Erythroblast (primary cell): ENCODE measurements at regions not wholly inside any gene's neighbourhood (a gene's known extent, or its start where the extent isn't known, plus 50 kb on each side); places are given as distances from the start of the nearest gene placed in this dataset.

Experiments used
- DNase-seq, 2 experiments: peaks; one replicate each; lab custom pipeline; 2025; lab: John Stamatoyannopoulos, UW
- GATA1 ChIP-seq: IDR thresholded peaks from 2 replicates; pipeline ENCODE4 v1.6.1; 2011; ENCODE audit warnings: low read depth, mild to moderate bottlenecking, control low read depth, low read length, moderate library complexity
- POLR2A ChIP-seq: IDR thresholded peaks from 2 replicates; pipeline ENCODE4 v1.6.1; 2011; ENCODE audit warnings: mild to moderate bottlenecking, low read length

GRCh38 chr1:201695607-201696006, 133.3 kb upstream of the IPO9 start:
- TF ChIP-seq POLR2A (no peak), GATA1 (no peak)
- no peak for DNase-seq

GRCh38 chr1:201696217-201696761, 132.7 kb upstream of the IPO9 start:
- no peak for DNase-seq
- TF ChIP-seq GATA1 (no peak), POLR2A (no peak)

- no peak for TF ChIP-seq GATA1
- no peak for TF ChIP-seq POLR2A
- no peak for DNase-seq
Observed at GRCh38 chr1:201697174-201697573, 131.8 kb upstream of the IPO9 start.

- DNase-seq, result no peak
- TF ChIP-seq GATA1, result no peak
- TF ChIP-seq POLR2A, result no peak
Observed at GRCh38 chr1:201701831-201702230, 127.1 kb upstream of the IPO9 start.

GRCh38 chr1:201702936-201703335, 126.0 kb upstream of the IPO9 start:
- DNase-seq, result no peak
- no peak for TF ChIP-seq GATA1
- TF ChIP-seq POLR2A, result no peak

- TF ChIP-seq POLR2A, result no peak
- TF ChIP-seq GATA1, result no peak
- DNase-seq, result peak; percentile 74 to 81
Observed at GRCh38 chr1:201703621-201704438, 125.1 kb upstream of the IPO9 start.

- no peak for DNase-seq
Observed at GRCh38 chr1:201704439-201704792, 124.5 kb upstream of the IPO9 start.

GRCh38 chr1:201705389-201705788, 123.6 kb upstream of the IPO9 start:
- TF ChIP-seq POLR2A (no peak), GATA1 (no peak)
- DNase-seq, result no peak

More at GRCh38 chr1:201704439-201704792, 124.5 kb upstream of the IPO9 start:
- TF ChIP-seq POLR2A, result no peak
- no peak for TF ChIP-seq GATA1

- TF ChIP-seq GATA1 (no peak), POLR2A (no peak)
- no peak for DNase-seq
Observed at GRCh38 chr1:201706109-201706508, 122.8 kb upstream of the IPO9 start.

GRCh38 chr1:201707027-201707426, 121.9 kb upstream of the IPO9 start:
- no peak for DNase-seq
- TF ChIP-seq GATA1, result no peak
- no peak for TF ChIP-seq POLR2A

GRCh38 chr1:201707656-201708055, 121.3 kb upstream of the IPO9 start:
- no peak for TF ChIP-seq POLR2A
- TF ChIP-seq GATA1, result no peak
- DNase-seq, result no peak

- TF ChIP-seq GATA1 (no peak), POLR2A (no peak)
- no peak for DNase-seq
Observed at GRCh38 chr1:201708085-201708512, 120.9 kb upstream of the IPO9 start.

- no peak for TF ChIP-seq GATA1
- no peak for DNase-seq
Observed at GRCh38 chr1:201708691-201709090, 120.3 kb upstream of the IPO9 start.

- peak; percentile 41 to 65 for DNase-seq
- TF ChIP-seq GATA1 (no peak), POLR2A (no peak)
Observed at GRCh38 chr1:201709564-201710295, 119.2 kb upstream of the IPO9 start.
